ENCODE measurements at regions not wholly inside any gene's neighbourhood (a gene's known extent, or its start where the extent isn't known, plus 50 kb on each side); places are given as distances from the start of the nearest gene placed in this dataset.

GRCh38 chr10:80964955-80965614 lies 427.4 kb downstream of the SH2D4B start:
- TF ChIP-seq CTCF (IDR thresholded peaks at IDR 0.05) (no peak), POLR2A (IDR thresholded peaks at IDR 0.05) (no peak)

All from stomach (tissue), 4 donors.